Neural cell (in vitro differentiated cells): ENCODE measurements at regions not wholly inside any gene's neighbourhood (a gene's known extent, or its start where the extent isn't known, plus 50 kb on each side); places are given as distances from the start of the nearest gene placed in this dataset.
A peak's percentile ranks its signal among the peaks of the same experiment; 100 is the strongest.

Experiments
- H2AFZ ChIP-seq: fragments of 200-600, 300-800 bp; sonication (generic), shearing (Covaris generic); 2 replicates; pipeline ENCODE4 v1.6.0; 2014; ENCODE audit warnings: low read depth, mild to moderate bottlenecking, antibody characterized with exemption, low read length, moderate library complexity
- H3F3A ChIP-seq: fragments of 200-600 bp; shearing (Covaris generic); 2 replicates; pipeline ENCODE4 v1.6.1; 2016; ENCODE audit warnings: mild to moderate bottlenecking, moderate library complexity, mixed read lengths, antibody characterized with exemption, low read length; ENCODE audit not compliant: insufficient read depth, poor library complexity, severe bottlenecking
- H3K27ac ChIP-seq: fragments of 200-600, 300-800 bp; sonication (generic), shearing (Covaris generic); 2 replicates; pipeline ENCODE4 v1.5.1; 2014; ENCODE audit warnings: mild to moderate bottlenecking, low read length, moderate library complexity
- H3K27me3 ChIP-seq: fragments of 300-800, 200-600 bp; sonication (generic), shearing (Covaris generic); 2 replicates; pipeline ENCODE4 v1.6.0; 2014; ENCODE audit warnings: mild to moderate bottlenecking, low read depth, low read length, moderate library complexity; ENCODE audit not compliant: insufficient read depth
- H3K36me3 ChIP-seq: fragments of 300-800, 200-600 bp; sonication (generic), shearing (Covaris generic); 2 replicates; pipeline ENCODE4 v1.5.1; 2014; ENCODE audit warnings: mild to moderate bottlenecking, antibody characterized with exemption, low read length, moderate library complexity; ENCODE audit not compliant: insufficient read depth
- H3K4me2 ChIP-seq: fragments of 300-800, 200-600 bp; sonication (generic), shearing (Covaris generic); 2 replicates; pipeline ENCODE4 v1.6.0; 2014; ENCODE audit warnings: mild to moderate bottlenecking, low read length
- H3K4me3 ChIP-seq: fragments of 300-800, 200-600 bp; sonication (generic), shearing (Covaris generic); 2 replicates; pipeline ENCODE4 v1.5.1; 2014; ENCODE audit warnings: mild to moderate bottlenecking, low read length, moderate library complexity
- H3K79me2 ChIP-seq: fragments of 200-600 bp; shearing (Covaris generic); replicated peaks from 2 replicates; pipeline ENCODE4 v1.6.0; 2014; ENCODE audit warnings: mild to moderate bottlenecking, low read length, moderate library complexity; ENCODE audit not compliant: insufficient read depth
- H3K9ac ChIP-seq: fragments of 300-800, 200-600 bp; sonication (generic), shearing (Covaris generic); 2 replicates; pipeline ENCODE4 v1.6.1; 2016; ENCODE audit warnings: mild to moderate bottlenecking, low read length, mixed read lengths
- H3K9me2 ChIP-seq: fragments of 200-600 bp; shearing (Covaris generic); 2 replicates; pipeline ENCODE4 v1.6.1; 2016; ENCODE audit warnings: mild to moderate bottlenecking, low read length, mixed read lengths; ENCODE audit not compliant: insufficient read depth
- H3K9me3 ChIP-seq: fragments of 200-600, 300-800 bp; sonication (generic), shearing (Covaris generic); 2 replicates; pipeline ENCODE4 v1.6.1; 2016; ENCODE audit warnings: mild to moderate bottlenecking, mixed run types, low read length, moderate library complexity, mixed read lengths
- H4K20me1 ChIP-seq: fragments of 200-600 bp; shearing (Covaris generic); 2 replicates; pipeline ENCODE4 v1.6.1; 2016; ENCODE audit warnings: mild to moderate bottlenecking, mixed run types; ENCODE audit not compliant: insufficient read depth
- EP300 ChIP-seq: fragments of 450-650 bp; conservative IDR thresholded peaks from 2 replicates; pipeline ENCODE4 v1.6.1; 2014; ENCODE audit warnings: antibody characterized with exemption, mild to moderate bottlenecking, moderate library complexity; ENCODE audit not compliant: poor library complexity, severe bottlenecking
- EZH2 ChIP-seq: fragments of 200-600, 300-800 bp; shearing (Covaris generic), sonication (generic); IDR thresholded peaks from 2 replicates; pipeline ENCODE4 v1.6.1; 2014; ENCODE audit warnings: antibody characterized with exemption, low read length, borderline replicate concordance, mild to moderate bottlenecking; ENCODE audit not compliant: insufficient read depth, poor library complexity, severe bottlenecking
- MXI1 ChIP-seq: fragments of 450-650 bp; conservative IDR thresholded peaks from 2 replicates; pipeline ENCODE4 v1.6.1; 2014; ENCODE audit warnings: antibody characterized with exemption, mild to moderate bottlenecking; ENCODE audit not compliant: poor library complexity, severe bottlenecking
- POLR2AphosphoS5 ChIP-seq: IDR thresholded peaks from 2 replicates; pipeline ENCODE4 v1.6.1; 2012
- RAD21 ChIP-seq: fragments of 450-650 bp; conservative IDR thresholded peaks from 2 replicates; pipeline ENCODE4 v1.6.1; 2014; ENCODE audit warnings: antibody characterized with exemption, mild to moderate bottlenecking, moderate library complexity
- REST ChIP-seq: IDR thresholded peaks from 2 replicates; pipeline ENCODE4 v1.6.1; 2012; ENCODE audit warnings: borderline replicate concordance
- SMC3 ChIP-seq: fragments of 450-650 bp; conservative IDR thresholded peaks from 2 replicates; pipeline ENCODE4 v1.6.1; 2014; ENCODE audit warnings: antibody characterized with exemption, mild to moderate bottlenecking, moderate library complexity; ENCODE audit not compliant: poor library complexity
- TAF1 ChIP-seq: IDR thresholded peaks from 2 replicates; pipeline ENCODE4 v1.6.1; 2012; ENCODE audit warnings: low read depth
- TF ChIP-seq, protein P1 (sequence below): fragments of 450-650 bp; IDR thresholded peaks from 2 replicates; pipeline ENCODE4 v1.5.1; 2014; ENCODE audit warnings: antibody characterized with exemption, mild to moderate bottlenecking, moderate library complexity; ENCODE audit not compliant: poor library complexity, severe bottlenecking

GRCh38 chr2:14232217-14232616, 400.3 kb upstream of the LRATD1 start:
- Histone ChIP-seq H2AFZ (no peak overlapping the region), H3K4me3 (no peak overlapping the region), H3K27ac (peak overlapping the region; percentile 65), H3K27me3 (no peaks in the 10 kb centered on the region), H3K9ac (no peak overlapping the region), H4K20me1 (no peaks in the 10 kb centered on the region), H3K4me2 (no peak overlapping the region), H3K9me2 (no peaks in the 10 kb centered on the region), H3K36me3 (no peaks in the 10 kb centered on the region), H3K9me3 (no peaks in the 10 kb centered on the region), H3K79me2 (no peaks in the 10 kb centered on the region), H3F3A (no peaks in the 10 kb centered on the region)
- no peak for TF ChIP-seq EZH2
- TF ChIP-seq TAF1 = no peak
- peak; percentile 86 for TF ChIP-seq EP300
- TF ChIP-seq POLR2AphosphoS5 = peak; percentile 64

DNA sequence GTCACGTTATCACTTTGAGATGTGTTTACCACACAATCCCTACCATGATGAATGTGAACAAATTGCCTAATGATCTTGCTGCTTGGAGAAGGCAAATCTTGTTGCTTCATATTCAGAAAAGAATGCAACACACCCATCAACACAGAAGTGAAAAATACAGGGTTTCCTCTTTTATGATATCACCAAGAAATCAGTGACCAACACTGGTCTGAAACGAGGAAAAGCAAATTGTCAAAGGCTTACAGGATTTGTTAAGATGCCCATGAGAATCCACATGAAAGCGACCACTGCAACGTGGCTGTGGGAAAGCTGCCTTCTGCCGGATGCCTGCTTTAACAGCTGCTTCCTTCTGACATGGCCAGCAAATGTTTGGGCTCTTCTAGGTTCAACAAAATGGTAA, 397.6 kb upstream of the LRATD1 start:
- H3F3A ChIP-seq = no peaks in the 10 kb centered on the region
- no peak overlapping the region for H3K9ac ChIP-seq
- no peaks in the 10 kb centered on the region for H3K9me2 ChIP-seq
- no peaks in the 10 kb centered on the region for H3K9me3 ChIP-seq
- no peaks in the 10 kb centered on the region for H3K79me2 ChIP-seq
- H3K4me2 ChIP-seq = no peak overlapping the region
- no peak overlapping the region for H2AFZ ChIP-seq
- H4K20me1 ChIP-seq = no peaks in the 10 kb centered on the region
- H3K27me3 ChIP-seq = no peaks in the 10 kb centered on the region
- H3K27ac ChIP-seq = no peak overlapping the region
- H3K4me3 ChIP-seq = no peak overlapping the region
- TF ChIP-seq, protein P1, sequence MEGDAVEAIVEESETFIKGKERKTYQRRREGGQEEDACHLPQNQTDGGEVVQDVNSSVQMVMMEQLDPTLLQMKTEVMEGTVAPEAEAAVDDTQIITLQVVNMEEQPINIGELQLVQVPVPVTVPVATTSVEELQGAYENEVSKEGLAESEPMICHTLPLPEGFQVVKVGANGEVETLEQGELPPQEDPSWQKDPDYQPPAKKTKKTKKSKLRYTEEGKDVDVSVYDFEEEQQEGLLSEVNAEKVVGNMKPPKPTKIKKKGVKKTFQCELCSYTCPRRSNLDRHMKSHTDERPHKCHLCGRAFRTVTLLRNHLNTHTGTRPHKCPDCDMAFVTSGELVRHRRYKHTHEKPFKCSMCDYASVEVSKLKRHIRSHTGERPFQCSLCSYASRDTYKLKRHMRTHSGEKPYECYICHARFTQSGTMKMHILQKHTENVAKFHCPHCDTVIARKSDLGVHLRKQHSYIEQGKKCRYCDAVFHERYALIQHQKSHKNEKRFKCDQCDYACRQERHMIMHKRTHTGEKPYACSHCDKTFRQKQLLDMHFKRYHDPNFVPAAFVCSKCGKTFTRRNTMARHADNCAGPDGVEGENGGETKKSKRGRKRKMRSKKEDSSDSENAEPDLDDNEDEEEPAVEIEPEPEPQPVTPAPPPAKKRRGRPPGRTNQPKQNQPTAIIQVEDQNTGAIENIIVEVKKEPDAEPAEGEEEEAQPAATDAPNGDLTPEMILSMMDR = no peak
- no peaks in the 10 kb centered on the region for H3K36me3 ChIP-seq

DNA sequence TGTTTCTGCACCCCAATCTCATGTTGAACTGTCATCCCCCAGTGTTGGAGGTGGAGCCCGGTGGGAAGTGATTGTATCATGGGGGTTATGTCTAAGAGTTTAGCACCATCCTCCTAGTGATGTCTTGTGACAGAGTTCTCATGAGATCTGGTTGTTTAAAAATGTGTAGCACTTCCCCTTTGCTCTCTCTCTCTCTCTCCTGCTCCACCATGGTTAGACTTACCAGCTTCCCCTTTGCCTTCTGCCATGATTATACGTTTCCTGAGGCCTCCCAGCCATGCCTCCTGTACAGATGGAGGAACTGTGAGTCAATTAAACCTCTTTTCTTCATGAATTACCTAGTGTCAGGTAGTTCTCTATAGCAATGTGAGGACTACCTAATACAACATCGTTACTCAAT, 396.9 kb upstream of the LRATD1 start:
- Histone ChIP-seq H3F3A (no peaks in the 10 kb centered on the region), H3K9ac (no peak overlapping the region), H3K36me3 (no peaks in the 10 kb centered on the region), H3K9me2 (no peaks in the 10 kb centered on the region), H3K27me3 (no peaks in the 10 kb centered on the region), H3K9me3 (no peaks in the 10 kb centered on the region), H3K4me3 (no peak overlapping the region), H3K4me2 (no peak overlapping the region), H2AFZ (no peak overlapping the region), H4K20me1 (no peaks in the 10 kb centered on the region), H3K27ac (no peak overlapping the region), H3K79me2 (no peaks in the 10 kb centered on the region)
- TF ChIP-seq POLR2AphosphoS5 (no peak), SMC3 (no peak), RAD21 (no peak), TAF1 (no peak), EP300 (no peak), MXI1 (no peak), EZH2 (no peak), REST (no peak)
- TF ChIP-seq, protein P1 = no peak
